Body of pancreas (tissue), 4 donors: ENCODE measurements at regions not wholly inside any gene's neighbourhood (a gene's known extent, or its start where the extent isn't known, plus 50 kb on each side); places are given as distances from the start of the nearest gene placed in this dataset.

Source experiments
- POLR2A ChIP-seq, 3 donors: fragments of 450-650 bp; IDR thresholded peaks; one replicate each; pipeline ENCODE4 v1.6.1; 2016; ENCODE audit warnings: antibody characterized with exemption in 3 of 3, mild to moderate bottlenecking in 2 of 3
- TF ChIP-seq, protein P1 (sequence below), 7 experiments: fragments of 450-650 bp in 4 of 7; fragments of 200-600 bp in 3 of 7; sonication (generic) in 3 of 7; IDR thresholded peaks; one replicate each; pipeline ENCODE4 v1.5.1; 2016 to 2019; ENCODE audit warnings: antibody characterized with exemption in 7 of 7

- TF ChIP-seq POLR2A (IDR thresholded peaks at IDR 0.05): no peak
- TF ChIP-seq, protein P1, sequence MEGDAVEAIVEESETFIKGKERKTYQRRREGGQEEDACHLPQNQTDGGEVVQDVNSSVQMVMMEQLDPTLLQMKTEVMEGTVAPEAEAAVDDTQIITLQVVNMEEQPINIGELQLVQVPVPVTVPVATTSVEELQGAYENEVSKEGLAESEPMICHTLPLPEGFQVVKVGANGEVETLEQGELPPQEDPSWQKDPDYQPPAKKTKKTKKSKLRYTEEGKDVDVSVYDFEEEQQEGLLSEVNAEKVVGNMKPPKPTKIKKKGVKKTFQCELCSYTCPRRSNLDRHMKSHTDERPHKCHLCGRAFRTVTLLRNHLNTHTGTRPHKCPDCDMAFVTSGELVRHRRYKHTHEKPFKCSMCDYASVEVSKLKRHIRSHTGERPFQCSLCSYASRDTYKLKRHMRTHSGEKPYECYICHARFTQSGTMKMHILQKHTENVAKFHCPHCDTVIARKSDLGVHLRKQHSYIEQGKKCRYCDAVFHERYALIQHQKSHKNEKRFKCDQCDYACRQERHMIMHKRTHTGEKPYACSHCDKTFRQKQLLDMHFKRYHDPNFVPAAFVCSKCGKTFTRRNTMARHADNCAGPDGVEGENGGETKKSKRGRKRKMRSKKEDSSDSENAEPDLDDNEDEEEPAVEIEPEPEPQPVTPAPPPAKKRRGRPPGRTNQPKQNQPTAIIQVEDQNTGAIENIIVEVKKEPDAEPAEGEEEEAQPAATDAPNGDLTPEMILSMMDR (IDR thresholded peaks at IDR 0.05): no peak
Observed at GRCh38 chr12:105672121-105672975, 341.9 kb downstream of the C12orf75 start.
